H1 (cell line): ENCODE measurements at regions not wholly inside any gene's neighbourhood (a gene's known extent, or its start where the extent isn't known, plus 50 kb on each side); places are given as distances from the start of the nearest gene placed in this dataset.

Experiments used
- CTCF ChIA-PET: fragments of 300-600 bp; sonication (Branson Sonifier 250); formaldehyde crosslinking; loops from one replicate; lab custom pipeline; 2021; ENCODE audit not compliant: partially characterized antibody; lab: Charles Lee
- POLR2A ChIA-PET: fragments of 300-600 bp; sonication (Branson Sonifier 250); formaldehyde crosslinking; loops from one replicate; lab custom pipeline; 2021; ENCODE audit warnings: inconsistent platforms; ENCODE audit not compliant: partially characterized antibody; lab: Charles Lee
- DNase-seq, 2 experiments: peaks; one replicate each; pipeline versions ENCODE4 v3.0.0 to v3.0.0-alpha.2; 2010 to 2022; ENCODE audit warnings: low spot score in 2 of 2, low read depth in 1 of 2, mixed read lengths in 1 of 2
- FAIRE-seq: peaks from 2 replicates; lab custom pipeline; 2011; peaks lifted over from hg19 to GRCh38; lab: Jason Lieb, UNC
- H2AFZ ChIP-seq: 2 replicates; pipeline ENCODE4 v1.8.1; 2012; ENCODE audit warnings: low read length, inconsistent platforms
- H2AK5ac ChIP-seq: 2 replicates; pipeline ENCODE4 v1.6.1; 2013; ENCODE audit warnings: low read depth, low read length
- H2BK120ac ChIP-seq: replicated peaks from 2 replicates; pipeline ENCODE3; 2013; ENCODE audit warnings: low read depth, low read length, inconsistent platforms
- H2BK12ac ChIP-seq: 2 replicates; pipeline ENCODE4 v1.6.1; 2013; ENCODE audit warnings: low read depth, low read length
- H2BK15ac ChIP-seq: 2 replicates; pipeline ENCODE4 v1.6.1; 2013; ENCODE audit warnings: low read length
- H2BK20ac ChIP-seq: 2 replicates; pipeline ENCODE4 v1.6.1; 2013; ENCODE audit warnings: low read length
- H2BK5ac ChIP-seq: 2 replicates; pipeline ENCODE4 v1.6.1; 2013; ENCODE audit warnings: low read depth, low read length
- H3K14ac ChIP-seq: 2 replicates; pipeline ENCODE4 v1.6.1; 2013; ENCODE audit warnings: inconsistent platforms; ENCODE audit not compliant: insufficient read length
- H3K18ac ChIP-seq: 2 replicates; pipeline ENCODE4 v1.6.1; 2013; ENCODE audit warnings: low read length; ENCODE audit errors: extremely low read depth
- H3K23ac ChIP-seq: 2 replicates; pipeline ENCODE4 v1.6.1; 2013; ENCODE audit warnings: inconsistent platforms; ENCODE audit not compliant: insufficient read length
- H3K23me2 ChIP-seq: 2 replicates; pipeline ENCODE4 v1.6.1; 2013; ENCODE audit warnings: low read depth, low read length
- H3K27ac ChIP-seq: 2 replicates; pipeline ENCODE4 v1.6.1; 2011; ENCODE audit warnings: low read depth, low read length, inconsistent platforms
- H3K27me3 ChIP-seq, 4 experiments: replicated peaks in 1 of 4; 1 replicate in 1 of 4; 2 replicates in 3 of 4; pipeline versions ENCODE4 v1.6.1 to v1.8.1; 2011 to 2013; ENCODE audit warnings: low read length in 3 of 4, mild to moderate bottlenecking in 3 of 4, inconsistent platforms in 2 of 4, mixed read lengths in 2 of 4, moderate library complexity in 1 of 4; ENCODE audit not compliant: control insufficient read depth in 3 of 4, insufficient read depth in 3 of 4; ENCODE audit errors: extremely low read depth in 1 of 4
- H3K36me3 ChIP-seq, 4 experiments: 2 replicates each; pipeline versions ENCODE4 v1.6.1 to v1.8.1; 2011 to 2013; ENCODE audit warnings: mild to moderate bottlenecking in 4 of 4, low read length in 3 of 4, moderate library complexity in 2 of 4, control low read depth in 1 of 4, inconsistent platforms in 1 of 4; ENCODE audit not compliant: insufficient read depth in 4 of 4, control insufficient read depth in 2 of 4
- H3K4ac ChIP-seq: replicated peaks from 2 replicates; pipeline ENCODE3; 2013; ENCODE audit warnings: low read length, low read depth, mixed read lengths, inconsistent platforms; ENCODE audit not compliant: insufficient read length
- H3K4me1 ChIP-seq, 4 experiments: replicated peaks in 1 of 4; 1 replicate in 1 of 4; 2 replicates in 3 of 4; pipeline versions ENCODE4 v1.6.1 to v1.8.1; 2011 to 2013; ENCODE audit warnings: low read length in 3 of 4, inconsistent platforms in 2 of 4, mixed read lengths in 1 of 4; ENCODE audit not compliant: insufficient read depth in 4 of 4, control insufficient read depth in 3 of 4
- H3K4me2 ChIP-seq, 2 experiments: 2 replicates each; pipeline versions ENCODE4 v1.6.1 to v1.8.1; 2011 to 2013; ENCODE audit warnings: low read depth in 2 of 2, low read length in 2 of 2, control low read depth in 1 of 2, inconsistent platforms in 1 of 2, mild to moderate bottlenecking in 1 of 2; ENCODE audit not compliant: insufficient read depth in 1 of 2
- H3K4me3 ChIP-seq, 4 experiments: fragments of 200-600, 300-600 bp in 1 of 4; sonication (generic), shearing (Covaris generic), sonication (Bioruptor Twin) in 1 of 4; 2 replicates each; pipeline versions ENCODE4 v1.5.1 to v1.8.1; 2011 to 2016; ENCODE audit warnings: low read length in 4 of 4, low read depth in 3 of 4, control low read depth in 2 of 4, inconsistent platforms in 2 of 4, mild to moderate bottlenecking in 2 of 4, mixed read lengths in 1 of 4, moderate library complexity in 1 of 4; ENCODE audit not compliant: insufficient read depth in 2 of 4; ENCODE audit errors: extremely low read depth in 1 of 4
- H3K56ac ChIP-seq: replicated peaks from 2 replicates; pipeline ENCODE3; 2013; ENCODE audit warnings: low read depth, mild to moderate bottlenecking, mixed read lengths, low read length, inconsistent platforms; ENCODE audit not compliant: insufficient read length
- H3K79me1 ChIP-seq: 2 replicates; pipeline ENCODE4 v1.6.1; 2013; ENCODE audit warnings: low read depth, low read length, control low read depth
- H3K79me2 ChIP-seq, 2 experiments: 2 replicates each; pipeline versions ENCODE4 v1.6.1 to v1.8.1; 2012 to 2013; ENCODE audit warnings: low read length in 2 of 2, mild to moderate bottlenecking in 2 of 2, inconsistent platforms in 1 of 2; ENCODE audit not compliant: insufficient read depth in 2 of 2, control insufficient read depth in 1 of 2
- H3K9ac ChIP-seq, 4 experiments: replicated peaks in 1 of 4; 1 replicate in 1 of 4; 2 replicates in 3 of 4; pipeline versions ENCODE4 v1.6.1 to v1.8.1; 2011 to 2013; ENCODE audit warnings: low read depth in 3 of 4, low read length in 3 of 4, control low read depth in 2 of 4, mild to moderate bottlenecking in 2 of 4, moderate library complexity in 2 of 4, inconsistent platforms in 1 of 4; ENCODE audit errors: extremely low read depth in 1 of 4
- H3K9me3 ChIP-seq, 2 experiments: 2 replicates each; pipeline versions ENCODE4 v1.6.1 to v1.8.1; 2012 to 2013; ENCODE audit warnings: mild to moderate bottlenecking in 2 of 2, moderate library complexity in 2 of 2, control low read depth in 1 of 2, inconsistent platforms in 1 of 2, low read depth in 1 of 2, low read length in 1 of 2, mixed read lengths in 1 of 2; ENCODE audit not compliant: insufficient read depth in 2 of 2
- H4K20me1 ChIP-seq, 2 experiments: replicated peaks in 1 of 2; 2 replicates each; pipeline versions ENCODE3 to v1.8.1; 2011 to 2013; ENCODE audit warnings: inconsistent platforms in 2 of 2, low read length in 2 of 2, mild to moderate bottlenecking in 1 of 2; ENCODE audit not compliant: insufficient read depth in 2 of 2, control insufficient read depth in 1 of 2
- H4K5ac ChIP-seq: 2 replicates; pipeline ENCODE4 v1.6.1; 2013; ENCODE audit warnings: low read length, low read depth, mixed read lengths, inconsistent platforms; ENCODE audit not compliant: insufficient read length
- H4K8ac ChIP-seq: 2 replicates; pipeline ENCODE4 v1.8.0; 2013; ENCODE audit warnings: mild to moderate bottlenecking, moderate library complexity, low read length, inconsistent platforms; ENCODE audit not compliant: insufficient read depth; ENCODE audit errors: extremely low read depth
- H4K91ac ChIP-seq: replicated peaks from 2 replicates; pipeline ENCODE3; 2013; ENCODE audit warnings: low read length, mixed read lengths, inconsistent platforms; ENCODE audit not compliant: insufficient read length
- BCL11A ChIP-seq, 2 experiments: IDR thresholded peaks; one replicate each; pipeline ENCODE4 v1.6.1; 2011; ENCODE audit warnings: low read depth in 2 of 2, low read length in 2 of 2, mild to moderate bottlenecking in 2 of 2
- EP300 ChIP-seq, 2 experiments: IDR thresholded peaks; 1 replicate in 1 of 2; 2 replicates in 1 of 2; pipeline ENCODE4 v1.6.1; 2011 to 2012; ENCODE audit warnings: low read depth in 2 of 2, low read length in 2 of 2, mild to moderate bottlenecking in 2 of 2, borderline replicate concordance in 1 of 2, inconsistent platforms in 1 of 2, moderate library complexity in 1 of 2
- JUN ChIP-seq: IDR thresholded peaks from 2 replicates; pipeline ENCODE4 v1.6.1; 2011; ENCODE audit warnings: low read depth, mild to moderate bottlenecking, improper control_type of control experiment, low read length
- KDM4A ChIP-seq: IDR thresholded peaks from one replicate; pipeline ENCODE4 v1.7.1; 2012; ENCODE audit warnings: low read depth, mild to moderate bottlenecking, moderate library complexity, low read length, inconsistent platforms; ENCODE audit not compliant: severe bottlenecking
- SIN3A ChIP-seq, 2 experiments: IDR thresholded peaks in 1 of 2; conservative IDR thresholded peaks in 1 of 2; 2 replicates each; pipeline ENCODE4 v1.6.1; 2011 to 2012; ENCODE audit warnings: low read length in 2 of 2, improper control_type of control experiment in 1 of 2, low read depth in 1 of 2, mild to moderate bottlenecking in 1 of 2
- SRF ChIP-seq: IDR thresholded peaks from 2 replicates; pipeline ENCODE4 v1.6.1; 2011; ENCODE audit warnings: mild to moderate bottlenecking, low read depth, low read length, moderate library complexity
- WGBS, 2 experiments: shearing (Covaris generic) in 1 of 2; methylation state at CpG; one replicate each; pipeline versions ENCODE4 v1.1.6 to v1.1.7; 2013 to 2015; ENCODE audit warnings: low lambda C conversion rate in 2 of 2, mixed read lengths in 2 of 2, inconsistent platforms in 1 of 2, low coverage in 1 of 2, missing lambda C conversion rate in 1 of 2; ENCODE audit not compliant: insufficient replicate concordance in 2 of 2, insufficient coverage in 1 of 2, insufficient read length in 1 of 2; ENCODE audit errors: extremely low coverage in 1 of 2, missing lambda C conversion rate in 1 of 2; 5-methylcytosine and 5-hydroxymethylcytosine counted together
- TF ChIP-seq, protein P1 (sequence below): IDR thresholded peaks from 2 replicates; pipeline ENCODE4 v1.6.1; 2011; ENCODE audit warnings: low read depth, mild to moderate bottlenecking, low read length; ENCODE audit not compliant: insufficient read depth

DNA sequence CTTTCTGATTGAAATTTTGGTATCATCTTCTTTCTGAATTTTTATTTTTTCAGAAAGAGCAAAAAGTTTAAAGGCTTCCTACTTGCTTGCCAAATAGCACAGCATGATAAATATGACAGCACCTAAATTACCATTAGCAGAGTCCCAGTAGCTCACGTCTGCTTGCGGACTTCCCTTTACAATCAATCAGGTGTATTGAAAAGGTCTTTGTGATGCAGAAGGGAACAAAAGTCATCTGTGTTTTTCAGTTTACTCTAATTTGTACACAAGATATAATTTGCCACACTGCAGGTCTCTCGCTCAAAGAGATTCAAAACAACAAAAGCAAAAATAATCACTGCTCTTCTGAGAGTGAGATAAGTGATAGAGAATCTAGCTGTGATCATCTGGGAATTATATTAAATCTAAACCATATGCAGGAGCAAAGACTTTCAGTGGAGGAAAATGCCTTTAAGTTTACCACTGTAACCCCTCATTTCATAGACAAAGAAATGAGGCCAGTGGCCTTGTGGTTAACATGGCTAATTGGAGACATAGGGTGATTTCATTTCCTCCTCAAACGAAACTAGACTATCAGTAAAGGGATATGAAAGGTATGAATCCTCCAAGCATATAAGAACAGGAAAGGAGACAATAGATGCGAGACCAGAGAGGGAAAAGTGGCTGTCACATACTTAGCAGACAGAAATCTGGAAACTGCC is 240.8 kb upstream of the TMPO start:
- Histone ChIP-seq H3K4me2 (no peak overlapping the region), H2BK5ac (no peak overlapping the region), H3K56ac (no peak overlapping the region), H3K36me3 (no peaks in the 10 kb centered on the region), H3K27ac (no peak overlapping the region), H3K4me3 (no peak overlapping the region), H4K91ac (no peak overlapping the region), H4K5ac (no peak overlapping the region), H4K20me1 (no peaks in the 10 kb centered on the region), H3K23me2 (no peaks in the 10 kb centered on the region), H2BK15ac (no peak overlapping the region), H3K79me1 (no peaks in the 10 kb centered on the region), H3K27me3 (no peaks in the 10 kb centered on the region), H2AK5ac (no peak overlapping the region), H3K23ac (no peak overlapping the region), H3K18ac (no peak overlapping the region), H4K8ac (no peak overlapping the region), H3K14ac (no peak overlapping the region), H3K4ac (no peak overlapping the region), H2BK12ac (no peak overlapping the region), H3K79me2 (no peaks in the 10 kb centered on the region), H3K9me3 (no peaks in the 10 kb centered on the region), H3K4me1 (no peaks in the 10 kb centered on the region), H2BK20ac (no peak overlapping the region), H2AFZ (0 out of 2 replicates have a peak overlapping the region, but pooled peaks have one; percentile 13), H3K9ac (no peak overlapping the region), H2BK120ac (no peak overlapping the region)
- TF ChIP-seq SIN3A (conservative IDR thresholded peaks at IDR 0.05 in 1 of 2, IDR thresholded peaks at IDR 0.05 in 1 of 2; ENCODE audit: low read depth in 1 of 2, low read length in 2 of 2): no peak
- TF ChIP-seq, protein P1, sequence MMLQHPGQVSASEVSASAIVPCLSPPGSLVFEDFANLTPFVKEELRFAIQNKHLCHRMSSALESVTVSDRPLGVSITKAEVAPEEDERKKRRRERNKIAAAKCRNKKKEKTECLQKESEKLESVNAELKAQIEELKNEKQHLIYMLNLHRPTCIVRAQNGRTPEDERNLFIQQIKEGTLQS: no peak
- TF ChIP-seq JUN: no peak
- no peak for TF ChIP-seq KDM4A
- no peak for TF ChIP-seq BCL11A (IDR thresholded peaks at IDR 0.05; ENCODE audit: low read depth in 2 of 2, low read length in 2 of 2)
- TF ChIP-seq EP300 (IDR thresholded peaks at IDR 0.05; ENCODE audit: borderline replicate concordance in 1 of 2, low read depth in 2 of 2, low read length in 2 of 2): no peak
- no peak for TF ChIP-seq SRF
- DNase-seq (no peak), FAIRE-seq (no peak)
- CTCF ChIA-PET: no interaction called here
- POLR2A ChIA-PET: no interaction called here
- WGBS, 2 experiments: 87% methylated on average over 5 of the region's 5 CpGs; no CpG with 5 or more reads in 1 of the 2 experiments
